GM21381 (cell line): ENCODE measurements at regions not wholly inside any gene's neighbourhood (a gene's known extent, or its start where the extent isn't known, plus 50 kb on each side); places are given as distances from the start of the nearest gene placed in this dataset.
"Not testable (repeated sequence)": the region's sequence is repeated elsewhere in the genome, so short reads cannot be mapped to it uniquely, and the experiment has no call there.

Experiments used
- ATAC-seq: cut with Tn5 transposase; IDR thresholded peaks from one replicate; pipeline ENCODE4 v1.9.1; 2021; ENCODE audit warnings: mild to moderate bottlenecking, moderate library complexity; ENCODE audit not compliant: unreplicated experiment

GRCh38 chr3:162507397-162507796, 1010.8 kb downstream of the OTOL1 start:
- no peak for ATAC-seq

DNA sequence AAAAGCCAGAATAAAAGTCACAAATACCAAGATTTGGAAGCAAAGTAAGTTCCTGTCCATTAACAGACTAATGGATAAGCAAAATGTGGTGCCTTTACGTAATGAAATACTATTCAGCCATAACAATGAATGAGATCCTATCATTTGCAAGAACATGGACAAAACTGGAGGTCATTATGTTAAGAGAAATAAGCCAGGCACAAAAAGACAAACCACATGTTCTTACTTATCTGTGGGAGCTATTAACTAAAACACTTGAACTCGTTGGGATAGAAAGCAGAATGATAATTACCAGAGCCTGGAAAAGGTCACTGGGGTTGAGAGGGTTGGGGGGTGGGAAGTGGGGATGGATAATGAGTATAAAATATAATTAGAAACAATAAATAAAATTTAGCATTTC, 1015.9 kb downstream of the OTOL1 start:
- no peak for ATAC-seq

DNA sequence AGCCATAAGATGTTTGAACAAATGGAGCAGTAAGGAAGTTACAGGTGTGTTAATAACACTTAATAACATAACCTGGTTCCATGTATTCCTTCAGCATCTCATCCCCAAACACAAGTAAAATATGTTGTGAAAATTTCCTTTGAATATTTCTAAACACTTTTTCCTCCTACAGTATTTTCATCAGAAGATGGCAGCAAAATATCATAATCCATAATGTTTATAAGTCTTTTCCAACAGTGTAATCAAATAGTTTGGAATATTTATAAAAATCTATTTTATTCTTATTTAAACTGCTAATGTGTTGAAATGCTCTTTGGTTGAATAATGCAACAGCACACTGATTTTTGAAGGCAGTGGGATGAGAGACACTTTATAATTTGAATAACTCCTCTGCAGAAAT, 1020.5 kb downstream of the OTOL1 start:
- no peak for ATAC-seq

GRCh38 chr3:162521669-162522068, 1025.1 kb downstream of the OTOL1 start:
- no peak for ATAC-seq

GRCh38 chr3:162525066-162525742, 1028.6 kb downstream of the OTOL1 start:
- no peak for ATAC-seq

GRCh38 chr3:162525771-162526170, 1029.2 kb downstream of the OTOL1 start:
- ATAC-seq, result no peak

GRCh38 chr3:162534431-162534830, 1037.8 kb downstream of the OTOL1 start:
- ATAC-seq, result no peak

DNA sequence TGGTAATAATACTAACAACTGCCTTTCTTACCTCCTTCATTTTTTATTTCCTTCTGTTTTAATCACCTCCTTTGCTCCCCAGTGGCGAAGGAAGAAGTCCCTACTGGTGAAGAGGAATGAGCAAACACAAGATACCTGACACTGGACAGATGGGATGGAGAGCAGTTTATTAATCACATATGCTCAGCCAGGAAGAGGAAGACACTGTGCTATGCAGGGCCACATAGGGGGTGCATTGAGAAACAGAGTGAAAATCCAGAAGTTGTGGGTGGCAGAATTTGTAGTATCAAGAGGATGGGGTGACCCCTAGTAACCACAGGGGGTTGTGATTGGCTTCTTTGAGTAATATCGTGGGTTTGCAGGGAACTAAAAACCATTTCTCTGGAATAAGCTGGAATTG, 1041.9 kb downstream of the OTOL1 start:
- no peak for ATAC-seq

GRCh38 chr3:162538906-162539305, 1042.3 kb downstream of the OTOL1 start:
- ATAC-seq, result no peak

DNA sequence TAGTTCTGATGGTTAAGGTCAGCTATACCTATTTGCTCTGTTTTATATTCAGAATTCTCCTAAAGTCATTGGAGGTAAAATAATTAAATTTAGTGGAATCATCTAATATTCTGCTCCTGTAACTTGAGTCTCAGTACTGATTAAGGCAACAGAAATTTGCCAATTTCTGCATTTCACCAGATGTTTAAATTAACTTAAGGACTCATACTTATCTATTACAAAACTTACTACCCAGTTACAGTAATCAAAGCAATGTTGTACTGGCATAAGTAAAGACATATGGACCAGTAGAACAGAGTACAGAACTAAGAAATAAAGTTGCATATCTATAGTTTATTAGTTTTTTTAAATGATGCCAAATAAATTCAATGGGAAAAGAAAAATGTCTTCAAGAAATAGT, 1043.8 kb downstream of the OTOL1 start:
- ATAC-seq, result no peak

DNA sequence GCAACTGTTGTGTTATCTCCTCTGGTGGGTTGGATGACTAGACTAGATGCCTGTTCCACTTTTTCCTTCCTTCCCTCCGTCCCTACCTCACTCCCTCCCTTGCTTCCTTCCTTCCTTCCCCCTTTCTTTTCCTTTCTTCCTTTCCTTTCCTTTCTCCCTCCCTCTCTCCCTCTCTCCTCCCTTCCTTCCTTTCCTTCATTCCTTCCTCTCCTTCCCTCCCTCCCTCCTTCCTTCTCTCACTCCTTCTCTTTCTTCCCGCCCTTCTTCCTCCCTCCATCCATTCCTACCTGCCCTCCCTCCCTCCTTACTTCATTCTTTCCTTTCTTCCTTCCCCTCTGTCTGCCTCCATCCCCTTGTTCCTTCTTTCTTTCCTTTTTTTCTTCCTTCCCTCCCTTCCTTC, 1045.3 kb downstream of the OTOL1 start:
- no peak for ATAC-seq

DNA sequence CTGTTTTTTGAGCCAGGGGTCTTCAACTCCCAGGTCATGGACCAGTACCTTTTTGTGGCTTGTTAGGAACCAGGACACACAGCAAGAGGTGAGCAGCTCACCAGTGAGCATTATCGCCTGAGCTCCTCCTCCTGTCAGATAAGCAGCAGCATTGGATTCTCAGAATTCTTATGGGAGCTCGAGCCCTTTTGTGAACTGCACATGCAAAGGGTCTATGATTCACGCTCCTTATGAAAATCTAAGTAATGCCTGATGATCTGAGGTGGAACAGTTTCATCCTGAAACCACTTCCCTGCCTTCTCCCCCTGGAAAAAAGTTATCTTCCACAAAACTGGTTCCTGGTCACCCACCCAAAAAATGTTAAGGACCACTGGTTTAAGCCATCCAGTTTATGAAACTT, 1047.6 kb downstream of the OTOL1 start:
- no peak for ATAC-seq

DNA sequence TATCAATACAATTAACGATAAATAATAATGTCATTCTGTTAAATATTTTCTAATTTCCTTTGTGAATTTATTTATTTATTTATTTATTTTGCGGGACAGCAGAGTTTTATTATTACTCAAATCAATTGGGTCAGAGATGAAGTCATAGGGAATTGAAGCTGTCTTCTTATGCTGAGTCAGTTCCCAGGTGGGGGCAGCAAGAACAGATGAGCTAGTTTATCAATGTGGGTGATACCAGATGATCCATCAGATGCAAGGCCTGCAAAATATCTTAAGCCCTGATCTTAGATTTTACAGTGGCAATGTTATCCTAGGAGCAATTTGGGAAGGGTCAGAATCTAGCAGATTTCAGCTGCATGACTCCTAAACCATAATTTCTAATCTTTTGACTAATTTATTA, 1050.3 kb downstream of the OTOL1 start:
- ATAC-seq, result no peak

GRCh38 chr3:162547321-162547720, 1050.7 kb downstream of the OTOL1 start:
- ATAC-seq, result no peak

- no peak for ATAC-seq
Observed at GRCh38 chr3:162555761-162556160, 1059.2 kb downstream of the OTOL1 start.

DNA sequence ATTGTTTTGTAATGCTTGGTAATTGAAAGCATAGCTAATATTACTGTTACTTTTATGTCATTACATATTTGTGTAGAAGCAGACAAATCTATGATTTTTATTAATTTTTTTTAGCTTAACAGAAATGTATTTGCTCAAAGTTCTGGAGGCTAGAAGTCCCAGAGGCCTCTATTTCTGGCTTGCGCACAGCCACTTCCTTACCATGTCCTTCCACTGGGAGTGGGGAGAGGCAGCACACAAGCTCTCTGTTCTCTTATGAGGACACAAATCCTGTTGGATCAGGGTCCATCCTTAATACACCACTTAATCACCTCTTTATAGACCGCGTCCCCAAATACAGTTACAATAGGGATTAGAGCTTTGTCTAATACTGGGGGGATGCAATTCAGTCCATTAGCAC, 1061.4 kb downstream of the OTOL1 start:
- no peak for ATAC-seq

- ATAC-seq, result no peak
Observed at GRCh38 chr3:162568706-162569105, 1072.1 kb downstream of the OTOL1 start.

DNA sequence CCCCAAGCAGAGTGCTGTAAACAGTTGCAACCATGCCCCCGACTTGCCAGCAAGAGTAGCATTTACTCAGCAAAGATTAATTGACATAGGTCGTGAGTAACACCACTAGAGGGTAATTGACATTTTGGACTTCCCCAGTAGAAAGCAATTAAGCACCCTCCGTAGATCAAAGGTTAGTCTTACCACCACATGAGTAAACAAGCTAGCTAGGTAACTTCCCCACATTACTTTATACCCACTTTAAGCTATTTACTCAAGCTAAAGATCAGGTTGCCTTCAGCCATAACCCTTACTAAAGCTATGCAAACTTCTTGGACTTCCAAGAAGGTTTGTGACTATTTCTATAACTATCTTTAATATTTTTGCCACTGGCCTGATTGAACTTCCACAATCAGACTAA, 1072.7 kb downstream of the OTOL1 start:
- ATAC-seq, result no peak

DNA sequence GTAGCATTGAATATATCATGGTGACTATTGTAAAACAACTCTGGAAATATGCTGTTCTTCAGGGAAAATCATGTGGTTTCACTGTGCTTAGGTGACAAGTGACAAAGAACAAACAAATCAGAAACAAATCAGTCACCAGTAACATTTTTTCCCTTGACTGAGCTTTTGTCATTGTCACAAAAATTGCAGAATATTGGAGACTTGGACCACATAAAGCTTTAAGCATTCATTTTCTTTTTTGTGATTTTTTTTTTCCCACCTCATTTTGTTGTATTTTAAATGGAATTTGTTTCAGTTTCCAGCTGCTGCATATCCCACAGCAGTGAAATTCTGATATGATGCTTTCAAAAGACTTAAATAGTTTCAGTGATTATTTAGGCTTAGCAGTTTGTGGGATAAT, 1088.4 kb downstream of the OTOL1 start:
- ATAC-seq, result no peak

DNA sequence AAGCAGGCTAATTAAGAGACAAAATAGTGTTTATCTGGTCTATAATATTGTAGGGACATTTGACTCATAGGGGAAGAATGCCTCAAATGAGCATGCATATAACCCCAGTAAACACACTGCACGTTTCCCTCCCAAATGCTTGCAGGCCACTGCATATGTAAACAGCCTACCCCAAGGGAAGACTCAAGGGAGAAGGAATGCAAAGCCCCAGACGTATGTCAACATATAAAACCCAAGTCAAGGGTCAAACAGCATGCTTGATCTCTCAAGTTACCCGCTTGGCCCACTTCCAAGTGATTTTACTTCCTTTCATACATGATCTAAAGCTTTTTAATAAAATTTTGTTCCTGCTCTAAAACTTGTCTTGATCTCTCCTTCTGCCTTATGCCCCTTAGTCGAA, 1090.0 kb downstream of the OTOL1 start:
- no peak for ATAC-seq

DNA sequence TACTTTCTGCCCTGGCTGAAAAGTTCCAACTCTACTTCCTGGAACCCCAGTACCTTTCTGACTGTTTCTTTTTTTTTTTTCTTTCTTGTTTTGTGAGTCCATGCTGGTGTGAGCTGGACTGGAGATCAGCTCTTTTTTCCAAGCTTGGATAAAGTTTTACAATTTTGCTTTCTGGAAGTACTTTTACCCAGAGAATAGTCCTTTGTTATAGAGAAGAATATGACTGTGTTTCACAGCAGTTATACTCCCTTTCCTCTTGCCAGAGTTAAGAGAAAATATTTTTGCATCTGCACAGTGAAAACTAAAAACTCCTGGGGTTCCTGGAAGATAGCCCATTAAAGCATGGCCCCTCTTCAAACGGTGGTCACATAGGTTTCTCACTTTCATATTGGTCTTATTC, 1100.6 kb downstream of the OTOL1 start:
- no peak for ATAC-seq

DNA sequence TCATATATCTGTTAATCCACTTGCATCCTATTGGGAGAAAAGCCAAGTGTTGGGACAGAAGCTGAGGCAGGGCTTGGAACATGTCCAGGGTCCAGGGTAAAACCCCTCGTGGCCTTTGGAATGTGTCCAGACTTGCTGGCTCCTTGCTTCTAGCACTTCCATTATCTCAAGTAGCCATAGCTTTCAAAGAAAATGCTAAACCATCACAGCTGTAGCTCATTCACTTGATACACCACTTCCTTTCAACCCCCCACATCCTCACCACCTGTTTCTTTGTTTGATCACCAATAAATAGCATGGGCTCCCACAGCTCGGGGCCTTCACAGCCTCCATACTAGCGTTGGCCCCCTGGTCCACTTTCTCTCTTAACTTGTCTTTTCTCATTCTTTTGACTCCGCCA, 1101.9 kb downstream of the OTOL1 start:
- ATAC-seq, result not testable (repeated sequence)

- not testable (repeated sequence) for ATAC-seq
Observed at GRCh38 chr3:162599742-162600141, 1103.1 kb downstream of the OTOL1 start.
